Heart right ventricle (tissue), 16 donors: ENCODE measurements at regions not wholly inside any gene's neighbourhood (a gene's known extent, or its start where the extent isn't known, plus 50 kb on each side); places are given as distances from the start of the nearest gene placed in this dataset.

ENCODE experiments used
- ATAC-seq, 8 donors: fragments of 200-7000 bp; cut with Tn5 transposase; one replicate each; pipeline ENCODE4 v1.9.1; 2020; ENCODE audit warnings: mild to moderate bottlenecking in 8 of 8, moderate library complexity in 8 of 8, moderate number of reproducible peaks in 1 of 8
- DNase-seq, 2 donors: peaks; one replicate each; pipeline ENCODE4 v3.0.0-alpha.2; 2020
- H3K27ac ChIP-seq, 10 donors: fragments of 200-600 bp; sonication (generic) in 2 of 10; one replicate each; pipeline versions ENCODE4 v1.5.0 to v1.8.0; 2020 to 2022; ENCODE audit warnings: mild to moderate bottlenecking in 3 of 10
- H3K27me3 ChIP-seq, 7 donors: fragments of 200-600 bp; one replicate each; pipeline ENCODE4 v1.8.0; 2021 to 2022; ENCODE audit warnings: mild to moderate bottlenecking in 2 of 7
- H3K36me3 ChIP-seq, 9 donors: fragments of 200-600 bp; sonication (generic) in 1 of 9; one replicate each; pipeline versions ENCODE4 v1.5.0 to v1.8.0; 2020 to 2022; ENCODE audit warnings: mild to moderate bottlenecking in 2 of 9
- H3K4me1 ChIP-seq, 9 donors: fragments of 200-600 bp; sonication (generic) in 1 of 9; one replicate each; pipeline versions ENCODE4 v1.5.0 to v1.8.0; 2020 to 2022; ENCODE audit warnings: mild to moderate bottlenecking in 4 of 9
- H3K4me3 ChIP-seq, 10 donors: fragments of 200-600 bp; sonication (generic) in 2 of 10; one replicate each; pipeline versions ENCODE4 v1.5.0 to v1.8.0; 2020 to 2022; ENCODE audit warnings: mild to moderate bottlenecking in 7 of 10, moderate library complexity in 2 of 10
- H3K9me3 ChIP-seq, 11 donors: fragments of 200-600 bp in 10 of 11; sonication (generic) in 2 of 11; one replicate each; pipeline versions ENCODE4 v1.5.0 to v1.8.0; 2013 to 2022; ENCODE audit warnings: mild to moderate bottlenecking in 2 of 11, control low read depth in 1 of 11, moderate library complexity in 1 of 11
- CTCF ChIP-seq, 9 donors: fragments of 200-600 bp; sonication (generic) in 2 of 9; IDR thresholded peaks; one replicate each; pipeline versions ENCODE4 v1.5.0 to v1.8.0; 2021 to 2022; ENCODE audit warnings: antibody characterized with exemption in 9 of 9, mild to moderate bottlenecking in 5 of 9, moderate library complexity in 1 of 9
- WGBS, 2 donors: extraction: QIAGEN DNeasy Blood & Tissue Kit; methylation state at CpG; one replicate each; pipeline ENCODE4 v1.1.7; 2013; ENCODE audit warnings: inconsistent platforms in 1 of 2; 5-methylcytosine and 5-hydroxymethylcytosine counted together
- intact Hi-C, 10 donors: fragments of 100-400 bp; cut with DNase I; formaldehyde crosslinking; loops; one replicate each; pipeline versions ENCODE4 v1.11.1 to v1.14.2; 2022
- donor health status: Arrhythmogenic right ventricular cardiomyopathy.
- donor health status: ischemic (EF 13 %, LVEDD 7.1; RV severe dilation, severe dysfunction).
- donor health status: healthy with polysubstance abuse.
- donor health status: DM: no; HTN: yes; CAD: no.
- donor health status: DM: no; HTN: no; CAD: no.
- donor health status: ischemic (EF 25% LVEDD 6.9; RV normal size, moderate dysfunction).
- donor health status: ischemic (EF 25% LVEDD 5.7; RV mildly dilated, moderate dysfunction).
- donor health status: healthy.
- donor health status: DM: yes; HTN: yes; CAD: no.
- donor health status: Ischemic cardiomyopathy.
- donor health status: ischemic (EF 35%, LVEDD 5.7; RV mildly dilated, moderate dysfunction).
- donor health status: nonischemic (EF 11% LVEDD 7.7; RV severe dilation, severe dysfunction).
- donor health status: DM: yes; HTN: yes; CAD: no.
- donor health status: PGD.
- donor health status: ischemic (EF 29% LVEDD 5.4; RV normal size, mild dysfunction).
- donor health status: nonischemic (EF 23%, LVEDD 6.1; RV moderate dilation, normal function).

GRCh38 chr6:67567842-67568241, 1067.2 kb upstream of the ADGRB3 start:
- ATAC-seq: no peak
- Histone ChIP-seq H3K27ac (no peak overlapping the region), H3K9me3 (peaks cover 0 to 15% (median 0%) of the 10 kb centered on the region in 11 donors), H3K36me3 (no peaks in the 10 kb centered on the region), H3K4me1 (no peaks in the 10 kb centered on the region), H3K4me3 (no peak overlapping the region), H3K27me3 (no peaks in the 10 kb centered on the region)
- intact Hi-C loops: no loop called here
- TF ChIP-seq CTCF (IDR thresholded peaks at IDR 0.05): no peak
- no peak for DNase-seq
- 64 to 89% methylated on average over 1 of the region's 1 CpG for whole genome bisulfite sequencing, 2 donors

- Histone ChIP-seq H3K36me3 (no peaks in the 10 kb centered on the region), H3K27me3 (no peaks in the 10 kb centered on the region), H3K4me3 (no peak overlapping the region), H3K27ac (no peak overlapping the region), H3K9me3 (peaks cover 0 to 25% (median 0%) of the 10 kb centered on the region in 11 donors), H3K4me1 (no peaks in the 10 kb centered on the region)
- DNase-seq (no peak), ATAC-seq (no peak)
- WGBS, 2 donors: 73 to 81% methylated on average over 5 of the region's 5 CpGs
- no peak for TF ChIP-seq CTCF (IDR thresholded peaks at IDR 0.05)
- intact Hi-C loops: no loop called here
Measured at GRCh38 chr6:67563671-67564070, 1071.4 kb upstream of the ADGRB3 start.

GRCh38 chr6:67560068-67560467, 1075.0 kb upstream of the ADGRB3 start:
- Histone ChIP-seq H3K4me3 (no peak overlapping the region), H3K27me3 (no peaks in the 10 kb centered on the region), H3K27ac (no peak overlapping the region), H3K36me3 (no peaks in the 10 kb centered on the region), H3K9me3 (peaks cover 0 to 44% (median 0%) of the 10 kb centered on the region in 11 donors), H3K4me1 (no peaks in the 10 kb centered on the region)
- intact Hi-C loops: no loop called here
- 77% methylated on average over 2 of the region's 2 CpGs for WGBS, 2 donors
- DNase-seq (no peak), ATAC-seq (no peak)
- no peak for TF ChIP-seq CTCF (IDR thresholded peaks at IDR 0.05)

GRCh38 chr6:67558985-67559384, 1076.1 kb upstream of the ADGRB3 start:
- H3K4me1 ChIP-seq: no peaks in the 10 kb centered on the region
- 29 to 35% methylated on average over 1 of the region's 1 CpG for WGBS, 2 donors
- ATAC-seq (no peak), DNase-seq (no peak)
- TF ChIP-seq CTCF (IDR thresholded peaks at IDR 0.05): no peak
- H3K4me3 ChIP-seq: no peak overlapping the region
- H3K9me3 ChIP-seq: peaks cover 0 to 44% (median 0%) of the 10 kb centered on the region in 11 donors
- no peak overlapping the region for H3K27ac ChIP-seq
- H3K27me3 ChIP-seq: no peaks in the 10 kb centered on the region
- H3K36me3 ChIP-seq: no peaks in the 10 kb centered on the region
- intact Hi-C loops: no loop called here
